Stimulated activated CD8-positive, alpha-beta memory T cell treated with anti-CD3 and anti-CD28 coated beads, Interleukin-7, amount 100 ng/mL, for 1 hour (primary cell): ENCODE measurements at regions not wholly inside any gene's neighbourhood (a gene's known extent, or its start where the extent isn't known, plus 50 kb on each side); places are given as distances from the start of the nearest gene placed in this dataset.
"Not testable (repeated sequence)": the region's sequence is repeated elsewhere in the genome, so short reads cannot be mapped to it uniquely, and the experiment has no call there.

Experiments used
- DNase-seq, 2 donors: peaks; one replicate each; pipeline ENCODE4 v3.0.0-alpha.2; 2020; ENCODE audit warnings: low read depth in 2 of 2

DNA sequence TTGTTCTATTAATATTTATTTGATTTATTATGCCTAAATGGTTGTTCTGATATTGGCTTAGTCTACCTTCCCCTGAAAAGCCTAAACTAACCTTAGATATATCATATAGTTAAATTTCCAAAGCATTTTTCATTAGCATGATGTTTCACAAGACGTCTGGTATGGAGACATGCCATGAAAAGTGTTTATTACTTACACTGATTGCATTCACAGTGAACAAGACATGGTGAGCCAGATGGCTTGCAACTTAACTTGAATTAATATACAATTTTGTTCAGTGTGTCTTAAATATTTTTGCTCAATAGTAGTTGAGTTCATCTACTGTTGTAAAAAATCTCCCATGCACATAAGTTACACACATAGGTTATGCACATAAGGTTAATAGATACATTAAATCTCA lies 758.4 kb downstream of the NSUN3 start:
- no peak for DNase-seq

DNA sequence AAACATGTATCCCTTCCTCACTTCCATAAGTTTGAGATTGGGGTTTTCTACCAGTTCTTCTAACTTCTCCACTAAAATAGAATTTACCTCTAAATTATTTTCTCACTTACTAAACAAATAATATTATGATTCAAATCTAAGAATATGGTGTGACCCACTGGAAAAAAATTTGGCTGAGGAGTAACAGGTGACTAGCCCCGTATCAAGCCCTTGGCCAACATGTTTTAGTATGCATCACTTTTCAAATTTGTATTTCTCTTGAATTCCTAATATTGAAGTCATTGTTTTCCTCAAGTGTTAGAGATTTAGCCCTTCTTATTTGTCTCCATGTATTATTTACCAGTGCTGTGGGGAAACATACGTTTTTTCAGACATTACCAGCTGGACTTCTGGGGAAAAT lies 759.4 kb downstream of the NSUN3 start:
- no peak for DNase-seq

DNA sequence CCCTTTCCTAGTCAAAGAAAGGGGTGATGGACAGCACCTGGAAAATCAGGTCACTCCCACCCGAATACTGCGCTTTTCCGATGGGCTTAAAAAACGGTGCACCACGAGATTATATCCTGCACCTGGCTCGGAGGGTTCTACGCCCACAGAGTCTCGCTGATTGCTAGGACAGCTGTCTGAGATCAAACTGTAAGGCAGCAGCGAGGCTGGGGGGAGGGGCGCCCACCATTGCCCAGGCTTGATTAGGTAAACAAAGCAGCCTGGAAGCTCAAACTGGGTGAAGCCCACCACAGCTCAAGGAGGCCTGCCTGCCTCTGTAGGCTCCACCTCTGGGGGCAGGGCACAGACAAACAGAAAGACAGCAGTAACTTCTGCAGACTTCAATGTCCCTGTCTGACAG lies 783.4 kb downstream of the NSUN3 start:
- not testable (repeated sequence) for DNase-seq

DNA sequence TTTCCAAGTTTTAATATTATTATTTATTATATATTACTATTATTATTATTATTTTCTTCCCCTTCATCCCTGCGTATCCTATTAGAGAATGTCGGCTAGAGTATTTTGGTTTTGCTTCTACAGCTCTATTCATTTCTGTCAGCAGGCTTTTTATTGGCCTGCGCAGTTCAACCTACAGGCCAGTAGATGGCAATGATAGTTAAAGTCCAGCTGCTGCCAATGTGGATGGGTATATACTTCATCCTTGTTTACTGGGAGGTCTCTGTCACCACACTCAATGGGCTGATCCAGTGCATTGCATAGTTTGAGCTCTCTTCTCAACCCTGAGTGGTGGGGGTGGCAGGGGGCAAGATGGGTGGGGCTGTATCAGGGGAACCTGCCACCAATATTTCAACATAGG lies 799.8 kb downstream of the NSUN3 start:
- no peak for DNase-seq

DNA sequence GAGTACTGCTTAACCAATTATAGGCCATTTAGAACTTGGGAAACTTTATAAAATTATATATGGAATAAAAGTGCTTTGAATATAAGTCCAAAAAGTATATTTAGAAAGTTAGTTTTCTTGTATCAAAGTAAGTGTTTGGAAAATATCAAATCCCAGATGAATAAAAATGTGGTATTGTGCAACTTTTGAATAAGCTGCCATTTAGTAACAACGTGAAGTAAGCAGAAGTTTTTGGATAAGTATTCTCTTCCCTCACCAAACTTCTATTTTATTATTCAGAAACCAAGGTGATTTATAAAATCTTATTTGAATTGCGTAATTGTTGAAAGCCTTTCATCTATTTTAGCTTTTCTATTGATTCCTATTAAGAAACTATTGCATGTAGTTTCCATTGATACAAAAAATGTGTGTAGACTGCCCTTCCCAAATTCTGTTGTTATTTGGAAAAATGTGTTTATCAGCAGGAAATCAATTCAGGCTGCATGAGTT lies 806.2 kb downstream of the NSUN3 start:
- no peak for DNase-seq

DNA sequence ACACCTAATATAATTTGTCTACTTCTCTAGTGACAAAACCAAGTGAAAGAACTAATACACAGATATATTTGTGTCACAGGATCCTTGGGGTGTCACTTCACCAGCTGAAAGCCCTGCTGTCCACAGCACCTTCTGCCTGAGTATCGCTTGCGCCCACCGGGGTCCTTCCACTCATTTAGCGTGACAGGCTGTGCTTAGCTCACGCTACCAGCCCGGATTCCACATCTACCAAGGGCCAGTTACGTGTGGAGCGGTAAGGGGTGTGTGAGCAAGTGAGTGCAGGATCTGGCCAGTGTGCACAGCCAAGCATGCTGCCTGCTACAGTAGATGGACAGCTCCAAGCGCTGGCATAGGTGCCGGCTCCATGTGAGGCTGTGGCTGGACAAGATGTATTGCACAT lies 810.9 kb downstream of the NSUN3 start:
- DNase-seq = no peak

DNA sequence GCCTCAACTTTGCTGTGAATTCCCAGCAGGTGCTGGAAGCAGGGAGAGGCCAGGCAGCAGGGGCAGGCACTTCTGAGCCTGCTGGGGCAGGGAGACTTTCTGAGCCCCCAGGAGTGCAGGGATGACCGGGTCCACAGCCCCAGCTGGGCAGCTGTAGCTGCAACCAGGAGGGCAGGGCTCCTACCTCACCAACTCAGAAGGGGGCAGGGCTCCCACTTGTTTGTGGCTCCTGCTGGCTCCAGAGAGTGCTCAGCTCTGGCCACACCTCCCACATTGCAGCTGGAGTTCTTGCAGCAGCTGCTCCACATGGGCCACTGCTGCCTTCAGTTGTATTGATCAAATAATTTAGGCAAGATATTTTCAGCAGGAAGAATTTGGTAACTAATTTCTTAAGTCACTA lies 812.3 kb downstream of the NSUN3 start:
- no peak for DNase-seq

DNA sequence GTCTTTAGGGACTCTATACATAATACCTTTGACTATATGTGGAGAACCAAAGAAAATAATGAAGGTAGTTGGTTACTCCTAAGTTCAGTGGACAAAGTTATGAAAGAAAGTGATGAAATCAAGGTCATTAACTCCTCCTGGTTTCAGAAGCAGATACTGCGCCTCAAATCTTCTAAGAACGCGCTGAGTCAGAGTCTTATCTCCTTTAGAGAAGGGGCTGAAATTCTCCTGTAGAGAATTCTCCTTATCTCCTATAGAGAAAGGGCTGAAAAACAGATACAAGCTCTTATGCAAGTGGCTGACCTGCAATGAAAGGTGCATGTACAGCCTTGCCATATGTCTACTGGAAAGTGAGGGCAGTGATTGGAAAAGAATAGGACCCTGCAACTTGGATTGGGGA lies 824.2 kb downstream of the NSUN3 start:
- no peak for DNase-seq

DNA sequence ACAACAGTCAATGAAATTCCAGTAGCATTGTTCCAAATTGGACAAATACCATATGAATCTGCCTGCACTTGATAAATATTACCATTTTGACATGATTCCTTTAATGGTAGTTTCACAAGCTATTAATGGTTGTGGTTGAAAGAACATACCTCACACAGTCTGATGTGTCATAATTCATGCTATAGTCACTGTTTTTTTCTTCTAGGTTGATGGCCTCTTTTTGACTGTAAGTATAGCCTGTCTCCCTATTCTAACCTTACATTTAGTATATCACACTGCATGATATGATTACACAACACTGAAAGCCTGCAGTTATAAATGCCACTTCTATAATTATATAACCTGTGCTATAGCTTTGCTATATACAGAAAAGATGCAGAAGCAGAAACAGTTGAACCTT lies 834.1 kb downstream of the NSUN3 start:
- no peak for DNase-seq

DNA sequence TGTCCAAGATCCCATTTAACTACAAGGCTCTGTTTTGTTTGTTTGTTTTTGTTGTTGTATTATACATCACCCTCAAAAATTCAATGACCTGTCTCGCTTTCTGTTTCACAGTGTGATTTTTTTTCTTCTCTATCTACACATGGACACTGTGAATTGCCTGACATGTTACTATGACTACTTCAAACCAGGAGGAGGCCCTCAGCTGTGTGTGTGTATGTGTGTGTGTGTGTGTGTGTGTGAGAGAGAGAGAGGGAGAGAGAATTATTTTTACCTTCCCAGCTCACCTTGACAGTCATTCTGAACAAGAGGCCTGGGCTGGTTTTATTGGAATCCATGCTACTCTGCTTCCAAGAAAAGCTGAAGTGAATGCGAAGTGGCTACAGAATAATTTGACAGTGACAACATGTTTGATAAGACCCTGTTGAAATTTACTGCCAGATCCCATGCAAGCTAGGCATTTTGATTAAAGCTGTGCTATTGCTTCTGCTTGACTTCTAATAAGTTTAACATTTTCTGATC lies 841.4 kb downstream of the NSUN3 start:
- DNase-seq = no peak

DNA sequence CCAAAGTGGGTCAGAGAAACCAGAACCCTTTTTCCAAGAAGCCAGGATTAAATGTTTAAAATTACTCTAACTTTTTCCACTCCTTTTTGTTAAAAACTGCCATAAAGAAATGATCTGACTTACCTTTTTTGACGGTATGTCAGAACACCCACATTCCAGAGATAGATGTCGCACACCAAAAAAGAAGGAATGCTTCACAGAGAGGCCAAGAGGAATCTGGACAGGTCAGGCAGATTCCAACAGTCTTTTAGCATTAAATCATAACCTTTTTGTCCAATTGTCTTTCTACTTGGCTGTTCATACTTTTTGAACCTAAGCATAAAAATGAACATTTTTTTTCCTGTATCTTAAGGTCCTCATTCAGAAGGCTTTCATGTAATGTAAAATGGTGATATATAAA lies 846.9 kb downstream of the NSUN3 start:
- no peak for DNase-seq

DNA sequence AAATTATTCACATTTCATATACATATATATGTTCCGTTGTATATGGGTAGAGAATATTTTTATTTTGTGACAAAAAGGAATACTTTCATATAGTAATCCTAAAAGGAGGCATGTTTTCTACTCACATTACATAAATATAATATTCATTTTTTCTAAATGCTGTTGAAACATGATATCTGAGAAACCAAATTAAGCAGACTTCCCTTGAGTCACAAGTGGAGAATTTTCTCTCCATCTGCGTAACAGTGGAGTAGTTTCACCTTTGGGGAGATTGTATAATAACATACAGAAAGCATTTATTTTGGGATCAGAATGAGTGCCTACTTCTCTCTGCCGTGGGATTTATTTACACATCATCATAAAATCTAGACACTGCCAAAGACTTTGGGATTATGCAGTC lies 849.8 kb downstream of the NSUN3 start:
- DNase-seq = no peak

DNA sequence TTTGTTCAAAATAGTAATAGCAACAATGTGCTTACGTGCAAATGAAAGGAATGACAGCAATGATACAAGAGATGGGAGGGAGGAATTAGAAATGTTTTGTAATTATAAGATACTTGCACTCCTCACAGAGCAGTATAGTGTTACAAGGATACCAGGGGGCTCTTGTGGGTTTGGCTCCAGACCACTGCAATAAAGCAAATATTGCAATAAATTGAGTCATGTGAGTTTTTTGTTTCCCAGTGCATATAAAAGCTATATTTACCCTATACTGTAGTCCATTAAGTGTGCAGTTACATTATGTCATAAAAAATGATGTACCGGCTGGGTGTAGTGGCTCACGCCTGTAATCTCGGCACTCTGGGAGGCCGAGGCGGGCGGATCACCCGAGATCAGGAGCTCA lies 864.3 kb downstream of the NSUN3 start:
- DNase-seq = no peak

DNA sequence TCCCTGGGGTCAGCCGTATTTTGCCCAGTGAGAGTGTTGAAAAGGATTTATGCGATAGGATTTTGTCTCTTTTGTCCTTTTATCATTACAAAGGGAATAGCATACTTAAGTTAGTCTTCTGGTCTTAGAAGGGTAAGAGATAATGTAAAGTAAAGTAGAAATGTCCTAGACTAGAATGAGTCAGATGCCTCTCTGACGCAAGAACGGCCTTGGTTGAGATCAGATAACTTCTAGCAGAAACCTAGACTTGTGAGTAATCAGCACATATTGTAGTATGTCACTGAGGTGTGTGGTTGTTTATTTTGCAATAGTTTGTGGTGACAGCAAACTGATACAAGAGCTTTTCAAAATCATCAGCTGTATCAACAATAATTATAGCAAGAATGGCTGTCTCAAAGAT lies 866.1 kb downstream of the NSUN3 start:
- DNase-seq = no peak

DNA sequence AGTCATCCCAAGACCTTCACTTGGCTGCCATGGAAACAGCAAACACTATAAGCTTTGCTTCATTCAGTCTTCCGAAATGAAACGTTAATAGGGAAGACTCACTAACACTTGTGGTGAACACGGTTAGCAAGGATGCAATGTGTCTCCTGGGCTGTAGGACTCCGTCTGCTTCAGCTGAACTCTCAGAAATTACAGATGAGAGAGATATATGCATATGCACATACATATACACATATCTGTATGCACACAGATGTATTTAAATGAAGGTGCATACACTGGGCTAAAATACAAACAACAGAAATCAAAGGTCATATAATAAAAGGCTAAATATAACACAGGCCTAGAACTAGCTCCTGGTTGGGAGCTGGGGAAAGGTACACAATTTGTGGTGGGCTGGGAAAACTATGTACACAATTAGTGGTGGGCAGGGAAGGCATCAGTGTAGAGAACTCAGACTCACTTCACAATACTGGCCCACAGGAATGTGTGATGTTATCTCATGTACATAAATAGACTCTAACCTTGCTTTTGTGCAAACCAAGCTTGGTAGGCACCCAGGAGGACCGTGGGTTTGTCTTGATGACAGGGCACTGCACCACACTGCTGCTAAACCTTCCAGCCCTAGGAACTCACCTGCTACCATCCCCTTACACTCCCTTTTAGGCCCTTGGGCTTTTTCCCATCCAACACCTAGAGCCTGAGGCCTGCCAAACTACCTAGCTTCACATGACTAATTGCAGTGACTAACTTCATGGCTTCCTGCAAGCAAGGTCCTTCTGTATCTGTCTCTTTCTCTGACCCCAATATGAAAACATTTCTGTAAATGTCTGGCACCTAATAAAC lies 873.1 kb downstream of the NSUN3 start:
- no peak for DNase-seq

DNA sequence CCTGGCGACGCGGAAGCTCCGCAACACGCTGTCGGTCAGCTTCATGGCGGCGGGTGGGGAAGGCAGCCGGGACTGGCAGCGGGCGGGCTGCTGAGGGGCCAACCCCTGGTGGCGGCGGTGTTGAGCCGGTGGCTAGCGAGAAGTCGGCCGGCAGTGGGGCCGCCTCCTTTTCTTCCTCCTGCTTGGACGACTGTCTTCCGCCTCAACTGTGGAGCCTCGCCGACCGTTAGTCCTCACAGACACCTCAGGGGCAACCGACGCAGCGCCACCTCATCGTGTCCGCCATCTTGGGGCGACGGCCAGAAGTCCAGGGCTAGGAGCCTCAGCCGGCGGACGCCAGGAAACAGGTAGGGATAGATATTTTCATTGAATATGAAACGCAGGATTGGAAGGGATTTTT lies 875.1 kb downstream of the NSUN3 start:
- no peak for DNase-seq

DNA sequence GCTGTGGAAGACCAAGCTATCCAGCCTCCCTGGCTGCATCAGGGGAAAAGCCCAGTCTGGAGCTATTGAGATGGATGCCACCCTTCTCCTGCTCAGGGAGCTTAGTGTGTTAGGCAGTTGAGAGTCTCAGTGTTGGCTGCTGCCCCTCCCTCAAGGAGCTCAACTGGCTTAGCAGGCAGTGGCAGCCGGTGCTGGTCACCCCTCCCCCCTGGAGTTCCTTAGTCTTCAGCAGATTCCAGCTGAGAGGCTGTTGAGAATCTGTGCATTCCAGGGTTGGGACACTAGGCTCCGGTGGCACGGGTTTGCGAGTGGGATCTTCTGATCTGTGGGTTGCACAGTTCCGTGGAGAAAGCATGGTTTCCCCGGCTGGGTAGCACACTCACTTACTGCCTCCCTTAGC lies 883.8 kb downstream of the NSUN3 start:
- DNase-seq = no peak

DNA sequence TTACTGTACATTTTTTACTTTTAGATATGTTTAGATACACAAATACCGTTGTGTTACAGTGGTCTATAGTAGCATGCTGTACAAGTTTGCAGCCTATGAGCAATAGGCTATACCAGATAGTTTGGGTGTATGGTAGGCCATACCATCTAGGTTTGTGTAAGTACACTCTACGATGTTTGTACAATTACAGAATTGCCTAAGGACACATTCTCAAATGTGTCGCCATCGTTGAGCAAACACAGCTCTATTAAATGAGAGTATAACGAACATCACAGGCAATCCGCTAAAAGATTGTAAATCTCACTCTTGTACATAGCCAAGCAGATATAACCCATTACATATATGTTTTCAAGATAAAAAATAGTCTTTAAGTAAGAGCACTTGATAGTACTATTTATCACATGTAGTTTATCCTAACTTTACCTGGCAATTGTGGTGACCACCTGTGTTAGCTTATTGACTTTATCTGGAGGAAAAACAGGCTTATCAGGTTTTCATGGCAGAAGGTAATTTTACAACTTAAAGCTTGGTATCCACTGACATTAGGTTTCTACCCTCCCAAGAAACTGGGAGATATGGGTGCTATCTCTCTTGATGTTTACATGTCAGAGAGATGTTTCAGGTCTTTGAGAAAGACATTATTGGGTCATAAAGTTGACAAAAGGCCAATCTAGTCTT lies 898.7 kb downstream of the NSUN3 start:
- no peak for DNase-seq

DNA sequence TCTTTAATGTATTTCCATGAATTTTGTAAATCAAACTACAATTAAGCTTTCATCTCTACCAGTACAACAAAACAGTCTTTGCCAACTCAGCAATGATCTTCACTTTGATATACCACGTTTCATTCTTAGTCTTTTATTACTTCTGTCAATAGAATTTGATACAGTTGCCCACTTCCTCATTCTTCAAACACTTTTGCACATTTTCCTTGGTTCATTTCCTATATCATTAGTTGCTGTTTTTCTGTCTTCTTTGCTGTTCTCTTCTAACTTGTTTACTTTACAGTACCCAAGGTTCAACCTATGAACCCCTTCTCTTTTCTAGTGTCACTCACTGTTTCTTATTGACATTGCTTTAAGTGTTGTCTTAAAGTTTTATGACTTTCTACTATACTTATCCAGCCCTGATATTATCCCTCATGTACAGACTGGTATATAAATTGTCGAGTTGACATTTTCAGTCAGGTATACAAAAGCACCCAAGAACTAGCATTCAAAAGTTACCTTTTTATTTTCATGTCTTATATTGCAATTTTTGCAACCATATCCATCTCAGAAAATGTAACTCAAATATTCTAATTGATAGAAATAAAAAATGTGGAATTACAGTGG lies 903.1 kb downstream of the NSUN3 start:
- DNase-seq = no peak

DNA sequence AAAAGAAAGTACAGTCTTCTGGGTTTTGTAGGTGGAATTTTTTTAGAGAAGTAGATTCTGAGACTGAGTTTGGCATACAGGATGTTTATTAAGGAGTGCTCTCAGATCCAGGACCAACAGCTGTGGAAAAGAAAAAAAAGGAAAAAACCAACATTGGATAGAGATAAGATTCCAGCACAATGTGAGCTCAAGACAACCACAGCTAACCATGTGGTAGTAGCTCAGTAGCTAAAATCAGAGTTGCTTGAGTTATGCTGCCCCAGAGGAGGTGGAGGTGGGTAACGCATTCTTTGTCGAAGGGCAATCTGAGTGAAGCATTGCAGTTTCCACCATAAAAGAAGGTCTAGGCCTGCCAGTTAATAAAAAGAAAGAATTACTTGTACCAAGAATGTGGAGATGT lies 904.3 kb downstream of the NSUN3 start:
- no peak for DNase-seq

DNA sequence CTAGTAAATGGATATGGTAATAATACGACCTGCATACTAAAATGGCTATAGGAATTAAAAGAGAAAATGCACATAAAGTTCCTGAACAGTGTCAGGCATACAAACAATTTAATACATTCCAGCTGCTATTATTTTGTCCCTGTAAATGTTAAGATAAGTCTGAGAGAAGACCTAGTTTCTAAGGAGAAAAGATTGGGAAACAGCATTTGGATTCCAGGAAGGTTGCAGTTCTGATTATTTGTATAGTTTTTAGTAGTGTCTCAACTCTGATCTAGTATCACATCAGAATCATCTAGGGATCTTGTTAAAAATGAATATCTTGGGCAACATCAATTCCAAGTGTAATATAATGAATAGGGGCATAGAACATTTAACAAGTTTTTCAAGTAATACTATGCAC lies 905.7 kb downstream of the NSUN3 start:
- no peak for DNase-seq

DNA sequence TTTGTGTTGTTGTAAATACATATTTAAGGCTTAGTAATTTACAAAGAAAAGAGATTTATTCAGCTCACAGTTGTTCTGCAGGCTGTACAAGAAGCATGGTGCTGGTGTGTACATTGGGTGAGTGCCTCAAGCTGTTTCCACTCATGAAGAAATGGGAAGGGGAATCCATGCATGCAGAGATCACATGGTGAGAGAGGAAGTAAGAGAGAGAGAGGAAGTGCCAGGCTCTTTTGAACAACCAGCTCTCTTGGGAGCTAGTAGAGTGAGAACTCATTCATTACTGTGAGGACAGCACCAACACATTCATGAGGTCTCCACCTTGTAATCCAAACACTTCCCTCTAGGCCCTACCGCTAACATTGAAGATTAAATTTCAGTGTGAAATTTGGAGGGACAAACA lies 909.2 kb downstream of the NSUN3 start:
- no peak for DNase-seq

DNA sequence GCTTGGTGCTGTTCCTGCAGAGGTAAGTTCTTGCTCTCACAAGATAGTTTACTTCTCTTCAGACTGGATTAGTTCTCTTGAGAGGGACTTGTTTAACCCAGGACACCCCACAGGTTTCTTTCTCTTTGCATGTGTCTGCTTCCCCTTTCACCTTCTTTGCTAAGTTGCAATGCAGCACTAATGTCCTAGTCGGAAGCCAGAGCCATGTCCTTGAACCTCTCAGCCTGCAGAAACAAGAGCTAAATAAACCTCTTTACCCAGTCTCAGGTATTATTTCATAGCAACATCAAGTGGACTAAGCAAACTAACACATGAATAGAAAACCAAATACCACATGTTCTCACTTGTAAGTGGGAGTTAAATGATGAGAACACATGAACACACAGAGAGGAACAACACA lies 915.2 kb downstream of the NSUN3 start:
- DNase-seq = no peak
